GM21390 (cell line): ENCODE measurements at regions not wholly inside any gene's neighbourhood (a gene's known extent, or its start where the extent isn't known, plus 50 kb on each side); places are given as distances from the start of the nearest gene placed in this dataset.

Experiments
- ATAC-seq: cut with Tn5 transposase; IDR thresholded peaks from one replicate; pipeline ENCODE4 v1.9.1; 2021; ENCODE audit not compliant: unreplicated experiment

GRCh38 chr10:3631701-3632330, 153.2 kb downstream of the KLF6 start:
- no peak for ATAC-seq

DNA sequence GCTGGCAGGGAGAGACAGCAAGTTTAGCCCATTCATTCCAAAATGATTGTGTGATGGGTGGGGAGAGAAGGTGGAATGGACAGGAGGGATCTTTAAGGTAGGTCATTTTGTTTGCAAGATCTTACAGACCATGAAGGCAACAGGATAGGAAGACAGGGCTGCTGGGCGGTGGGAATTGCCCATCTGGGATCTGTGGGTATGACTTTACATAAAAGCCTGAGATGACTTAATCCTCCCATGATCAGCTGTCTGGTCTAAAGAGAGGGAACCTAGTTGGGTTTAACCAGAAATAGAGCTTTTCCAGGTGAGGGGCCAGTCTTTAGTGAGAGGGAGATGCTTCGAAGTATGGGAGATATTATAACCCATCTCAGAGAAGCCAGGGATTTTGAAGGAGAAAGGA, 153.7 kb downstream of the KLF6 start:
- ATAC-seq = no peak

- ATAC-seq = peak; percentile 69
Observed at GRCh38 chr10:3625959-3626751, 158.9 kb downstream of the KLF6 start.

GRCh38 chr10:3624367-3624766, 160.6 kb downstream of the KLF6 start:
- no peak for ATAC-seq

DNA sequence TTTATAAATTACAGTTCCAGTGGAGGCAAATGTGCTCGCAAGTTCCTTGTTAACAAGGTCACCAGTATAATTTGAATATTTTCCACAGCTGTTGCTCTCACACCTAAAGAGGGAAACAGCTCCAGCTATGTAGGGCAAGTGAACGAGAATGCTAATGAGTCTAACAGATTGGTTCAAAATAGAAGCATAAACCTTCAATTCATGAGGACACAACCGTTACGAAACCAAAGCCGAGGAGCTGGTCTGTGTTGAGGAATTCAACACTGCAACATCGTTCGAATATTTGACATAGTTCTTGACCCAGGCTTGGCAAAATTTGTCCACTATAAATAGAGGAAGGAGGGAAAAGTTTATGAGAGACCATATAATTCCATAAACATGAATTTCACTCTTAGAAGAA, 161.3 kb downstream of the KLF6 start:
- ATAC-seq = peak; percentile 45

DNA sequence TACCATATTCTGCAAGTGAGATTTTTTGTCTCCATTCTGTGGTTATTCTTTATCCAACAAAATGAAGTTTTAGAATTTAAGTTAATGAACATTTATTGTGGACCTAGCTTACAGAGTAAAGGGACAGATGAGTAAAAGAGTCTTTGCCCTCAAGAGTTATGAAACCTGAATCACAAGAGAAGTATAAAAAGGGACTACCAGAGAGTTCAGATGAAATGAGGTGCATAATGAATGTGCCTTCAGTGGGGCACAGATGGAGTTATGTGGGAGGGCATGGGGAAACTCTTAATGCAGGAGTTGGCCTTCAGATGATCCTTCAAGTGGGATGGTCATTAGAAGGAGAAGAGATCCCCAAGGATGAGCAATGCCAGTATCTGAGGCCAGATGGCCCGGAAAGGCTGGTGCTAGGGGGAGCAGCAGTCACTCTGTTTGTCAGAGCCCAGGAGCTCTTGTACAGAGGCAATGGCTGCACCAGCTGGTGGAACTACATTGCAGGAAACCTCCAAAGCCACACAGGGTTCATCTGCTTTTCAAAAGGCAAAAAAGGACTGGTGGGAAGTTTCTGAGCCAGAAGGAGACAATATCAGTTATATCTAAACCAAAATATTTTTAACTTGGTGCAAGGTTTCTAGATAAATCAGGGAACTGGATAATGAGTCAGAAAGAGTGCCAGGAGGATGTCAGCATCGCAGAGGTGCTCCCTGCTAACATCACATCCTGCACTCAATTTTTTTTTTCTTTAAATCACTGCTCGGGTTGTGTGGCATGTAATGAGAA, 162.0 kb downstream of the KLF6 start:
- ATAC-seq = peak; percentile 38

DNA sequence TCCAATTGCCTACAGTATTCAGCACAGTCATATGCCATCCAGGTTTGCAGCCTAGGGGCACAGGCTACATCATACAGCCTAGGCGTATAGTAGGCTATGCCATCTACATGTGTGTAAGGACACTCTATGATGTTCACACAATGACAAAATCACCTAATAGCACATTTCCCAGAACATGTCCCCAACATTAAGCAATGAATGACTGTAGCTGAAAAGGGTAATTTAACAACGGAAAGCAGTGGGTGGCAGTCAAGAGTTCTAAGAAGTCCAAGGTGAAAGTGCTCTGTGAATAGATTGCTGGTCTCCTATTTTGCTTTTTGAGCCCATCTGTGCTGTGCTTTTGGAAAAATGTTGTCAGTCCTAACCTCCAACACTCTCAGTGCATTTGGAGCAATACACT, 162.6 kb downstream of the KLF6 start:
- ATAC-seq = no peak

- no peak for ATAC-seq
Observed at GRCh38 chr10:3620818-3621217, 164.2 kb downstream of the KLF6 start.

- ATAC-seq = no peak
Observed at GRCh38 chr10:3619241-3619640, 165.8 kb downstream of the KLF6 start.

GRCh38 chr10:3616880-3617279, 168.1 kb downstream of the KLF6 start:
- ATAC-seq = no peak

GRCh38 chr10:3613318-3613717, 171.7 kb downstream of the KLF6 start:
- ATAC-seq = no peak

DNA sequence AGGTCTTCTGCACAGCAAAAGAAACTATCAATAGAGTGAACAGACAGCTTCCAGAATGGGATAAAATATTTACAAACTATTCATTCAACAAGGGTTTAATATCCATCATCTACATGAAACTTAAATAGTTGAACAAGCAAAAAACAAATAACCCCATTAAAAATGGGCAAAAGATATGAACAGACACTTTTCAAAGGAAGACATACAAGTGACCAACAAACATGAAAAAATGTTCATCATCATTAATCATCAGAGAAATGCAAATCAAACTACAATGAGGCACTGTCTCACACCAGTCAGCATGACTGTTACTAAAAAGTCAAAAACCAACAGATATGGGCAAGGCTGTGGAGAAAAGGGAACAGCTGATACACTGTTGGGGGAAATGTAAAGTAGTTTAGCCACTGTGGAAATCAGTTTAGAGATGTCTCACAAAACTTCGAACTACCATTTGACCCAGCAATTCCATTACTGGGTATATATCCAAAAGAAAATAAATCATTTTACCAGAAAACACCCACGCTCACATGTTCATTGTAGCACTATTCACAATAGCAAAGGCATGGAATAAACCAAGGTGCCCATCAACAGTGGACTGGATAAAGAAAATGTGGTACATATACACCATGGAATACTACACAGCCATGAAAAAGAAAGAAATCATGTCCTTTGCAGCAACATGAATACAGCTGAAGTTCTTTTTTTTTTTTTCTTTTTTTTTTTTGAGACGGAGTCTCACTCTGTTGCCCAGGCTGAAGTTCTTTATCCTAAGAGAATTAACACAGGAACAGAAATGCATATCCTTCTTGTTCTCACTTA, 172.6 kb downstream of the KLF6 start:
- no peak for ATAC-seq

GRCh38 chr10:3606309-3606708, 178.7 kb downstream of the KLF6 start:
- ATAC-seq = no peak

GRCh38 chr10:3605882-3606281, 179.1 kb downstream of the KLF6 start:
- ATAC-seq = no peak

- no peak for ATAC-seq
Observed at GRCh38 chr10:3595736-3596135, 189.3 kb downstream of the KLF6 start.

GRCh38 chr10:3593611-3594010, 191.4 kb downstream of the KLF6 start:
- ATAC-seq = no peak

- no peak for ATAC-seq
Observed at GRCh38 chr10:3592424-3592823, 192.6 kb downstream of the KLF6 start.

GRCh38 chr10:3588816-3589215, 196.2 kb downstream of the KLF6 start:
- no peak for ATAC-seq

GRCh38 chr10:3588346-3588745, 196.7 kb downstream of the KLF6 start:
- no peak for ATAC-seq

DNA sequence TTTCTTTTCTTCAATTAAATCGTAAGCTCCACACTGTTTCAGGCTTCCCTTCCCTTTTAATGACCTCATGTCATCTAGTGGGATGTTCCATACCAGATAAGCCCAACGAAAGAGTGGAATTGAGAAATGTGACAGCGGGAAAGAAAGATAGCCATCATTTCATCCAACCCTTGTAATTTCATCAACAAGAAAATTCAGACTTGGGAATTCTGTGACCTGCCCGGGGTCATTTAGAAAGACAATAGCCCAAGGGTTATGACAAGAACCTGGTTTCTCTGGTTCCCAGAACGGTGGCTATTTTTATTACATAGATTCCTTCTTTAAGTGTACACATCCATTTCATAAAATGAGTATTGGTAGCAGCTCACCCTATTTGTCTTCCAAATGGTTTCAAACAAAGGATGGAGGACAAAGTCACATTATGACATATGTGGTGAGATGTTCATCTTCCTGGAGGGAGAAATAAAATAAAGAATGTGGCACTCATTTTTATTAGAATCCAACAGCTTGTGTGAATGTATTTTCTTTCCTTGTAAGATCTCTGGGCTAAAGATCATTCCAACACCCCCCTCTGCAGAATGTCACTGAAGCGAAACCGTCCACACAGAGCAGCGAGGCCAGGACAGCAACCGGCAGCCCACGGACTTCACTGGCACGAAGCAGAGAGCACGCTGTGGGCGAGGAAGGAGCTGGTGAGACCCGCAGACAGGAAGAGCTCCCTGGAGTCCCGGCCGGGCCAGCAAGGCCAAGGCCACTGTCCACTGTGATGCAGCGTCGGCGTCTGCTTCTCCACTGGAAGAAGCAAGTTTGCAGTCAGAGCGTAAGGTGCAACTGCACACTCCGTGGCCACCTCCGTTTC, 199.9 kb downstream of the KLF6 start:
- no peak for ATAC-seq
